HCT116 (cell line): ENCODE measurements at regions not wholly inside any gene's neighbourhood (a gene's known extent, or its start where the extent isn't known, plus 50 kb on each side); places are given as distances from the start of the nearest gene placed in this dataset.

ENCODE experiments used
- ATAC-seq: fragments of 200-7000 bp; cut with Tn5 transposase; 2 replicates; pipeline ENCODE4 v1.9.1; 2020; ENCODE audit warnings: mild to moderate bottlenecking, moderate library complexity
- BruUV-seq: library from RNA; stranded (reverse); fragments of 400-500 nt; replicated peaks from 2 replicates; lab custom pipeline; 2021; lab: Mats Ljungman, UMichigan
- CTCF ChIA-PET: fragments of 300-600 bp; sonication (Branson Sonifier 250); formaldehyde crosslinking; loops from one replicate; lab custom pipeline; 2021; ENCODE audit warnings: antibody characterized with exemption; lab: Charles Lee
- POLR2A ChIA-PET: fragments of 300-600, 350-600 bp; sonication (Branson Sonifier 250); formaldehyde crosslinking; loops from one replicate; lab custom pipeline; 2021; ENCODE audit warnings: antibody characterized with exemption; lab: Charles Lee
- RAD21 ChIA-PET, 2 experiments: fragments of 300-600 bp; sonication (Branson Sonifier 250); formaldehyde crosslinking; loops; one replicate each; lab custom pipeline; 2023; ENCODE audit warnings: low total read pairs in 2 of 2; ENCODE audit not compliant: uncharacterized antibody in 2 of 2, unreplicated experiment in 2 of 2, low non-redundant PET in 1 of 2; lab: Charles Lee
- DNase-seq: peaks from one replicate; pipeline ENCODE4 v3.0.0-alpha.2; 2010; ENCODE audit warnings: low read depth, low spot score
- H2AFZ ChIP-seq: fragments of 200-600 bp; shearing (Covaris generic), sonication (generic); 2 replicates; pipeline ENCODE4 v1.6.1; 2017; ENCODE audit warnings: low read depth, mixed run types, mixed read lengths, antibody characterized with exemption, low read length; ENCODE audit not compliant: poor library complexity, severe bottlenecking
- H3K27ac ChIP-seq: 2 replicates; pipeline ENCODE4 v1.5.1; 2012; ENCODE audit warnings: low read depth, low read length
- H3K27me3 ChIP-seq: fragments of 200-600 bp; sonication (generic); 2 replicates; pipeline ENCODE4 v1.6.1; 2016; ENCODE audit warnings: mixed run types, low read length, mixed read lengths; ENCODE audit not compliant: insufficient read depth
- H3K36me3 ChIP-seq, 2 experiments: fragments of 200-500 bp in 1 of 2; fragments of 200-600 bp in 1 of 2; sonication (Bioruptor generic) in 1 of 2; sonication (generic) in 1 of 2; 2 replicates each; pipeline versions ENCODE4 v1.5.1 to v1.6.1; 2014 to 2016; ENCODE audit warnings: low read length in 2 of 2, inconsistent platforms in 1 of 2, mixed read lengths in 1 of 2, mixed run types in 1 of 2; ENCODE audit not compliant: insufficient read depth in 2 of 2, control insufficient read depth in 1 of 2
- H3K4me1 ChIP-seq, 2 experiments: fragments of 200-600 bp in 1 of 2; sonication (generic) in 1 of 2; 2 replicates each; pipeline versions ENCODE4 v1.5.1 to v1.6.1; 2012 to 2017; ENCODE audit warnings: low read length in 2 of 2, inconsistent platforms in 1 of 2, mild to moderate bottlenecking in 1 of 2, mixed read lengths in 1 of 2, mixed run types in 1 of 2, moderate library complexity in 1 of 2; ENCODE audit not compliant: insufficient read depth in 2 of 2, control insufficient read depth in 1 of 2
- H3K4me2 ChIP-seq: fragments of 200-600 bp; sonication (generic); 2 replicates; pipeline ENCODE4 v1.6.1; 2017; ENCODE audit warnings: mixed run types, low read length, mixed read lengths
- H3K4me3 ChIP-seq, 2 experiments: fragments of 200-600 bp in 1 of 2; sonication (generic) in 1 of 2; replicated peaks in 1 of 2; 2 replicates each; pipeline ENCODE4 v1.5.1; 2011 to 2016; ENCODE audit warnings: low read length in 2 of 2, control low read depth in 1 of 2, low read depth in 1 of 2, mild to moderate bottlenecking in 1 of 2, mixed read lengths in 1 of 2, mixed run types in 1 of 2
- H3K79me2 ChIP-seq: fragments of 200-600 bp; sonication (generic); 2 replicates; pipeline ENCODE4 v1.6.1; 2017; ENCODE audit warnings: mild to moderate bottlenecking, mixed run types, low read length, moderate library complexity, mixed read lengths; ENCODE audit not compliant: insufficient read depth
- H3K9ac ChIP-seq: fragments of 200-600 bp; sonication (generic); 2 replicates; pipeline ENCODE4 v1.6.1; 2016; ENCODE audit warnings: low read length, mixed read lengths
- H3K9me2 ChIP-seq: fragments of 200-600 bp; sonication (generic), shearing (Covaris generic); 2 replicates; pipeline ENCODE4 v1.6.1; 2017; ENCODE audit warnings: mixed run types, mild to moderate bottlenecking, moderate library complexity; ENCODE audit not compliant: insufficient read depth
- H3K9me3 ChIP-seq, 2 experiments: fragments of 200-500 bp in 1 of 2; fragments of 200-600 bp in 1 of 2; sonication (Bioruptor generic) in 1 of 2; sonication (generic) in 1 of 2; 2 replicates each; pipeline ENCODE4 v1.6.1; 2014 to 2017; ENCODE audit warnings: low read length in 2 of 2, mixed read lengths in 2 of 2, inconsistent platforms in 1 of 2, low read depth in 1 of 2, mild to moderate bottlenecking in 1 of 2, mixed run types in 1 of 2, moderate library complexity in 1 of 2; ENCODE audit not compliant: control insufficient read depth in 1 of 2, insufficient read depth in 1 of 2
- H4K20me1 ChIP-seq: fragments of 200-600 bp; sonication (generic), shearing (Covaris generic); 2 replicates; pipeline ENCODE4 v1.6.1; 2017; ENCODE audit warnings: mixed run types, mild to moderate bottlenecking, moderate library complexity; ENCODE audit not compliant: insufficient read depth
- CEBPB ChIP-seq: IDR thresholded peaks from 2 replicates; pipeline ENCODE4 v1.6.1; 2012; ENCODE audit warnings: low read depth
- EGR1 ChIP-seq: IDR thresholded peaks from 2 replicates; pipeline ENCODE4 v1.6.1; 2012; ENCODE audit warnings: low read depth
- ELF1 ChIP-seq: IDR thresholded peaks from 2 replicates; pipeline ENCODE4 v1.6.1; 2012; ENCODE audit warnings: low read depth, borderline replicate concordance
- REST ChIP-seq: IDR thresholded peaks from 2 replicates; pipeline ENCODE4 v1.6.1; 2012; ENCODE audit warnings: low read depth
- ZFX ChIP-seq: fragments of 450-650 bp; IDR thresholded peaks from 2 replicates; pipeline ENCODE4 v1.6.1; 2017
- intact Hi-C: fragments of 100-400 bp; cut with micrococcal nuclease; formaldehyde crosslinking; loops from 2 replicates; pipeline ENCODE4 v1.10.0; 2022
- TF ChIP-seq, protein P1 (sequence below), 3 experiments: fragments of 200-600 bp in 1 of 3; sonication (generic) in 1 of 3; IDR thresholded peaks in 2 of 3; conservative IDR thresholded peaks in 1 of 3; 2 replicates each; pipeline ENCODE4 v1.5.1; 2012 to 2017; ENCODE audit warnings: low read depth in 2 of 3, low read length in 2 of 3, antibody characterized with exemption in 1 of 3, borderline replicate concordance in 1 of 3, control low read depth in 1 of 3, mild to moderate bottlenecking in 1 of 3, mixed read lengths in 1 of 3, mixed run types in 1 of 3, moderate library complexity in 1 of 3; ENCODE audit not compliant: insufficient read depth in 1 of 3

DNA sequence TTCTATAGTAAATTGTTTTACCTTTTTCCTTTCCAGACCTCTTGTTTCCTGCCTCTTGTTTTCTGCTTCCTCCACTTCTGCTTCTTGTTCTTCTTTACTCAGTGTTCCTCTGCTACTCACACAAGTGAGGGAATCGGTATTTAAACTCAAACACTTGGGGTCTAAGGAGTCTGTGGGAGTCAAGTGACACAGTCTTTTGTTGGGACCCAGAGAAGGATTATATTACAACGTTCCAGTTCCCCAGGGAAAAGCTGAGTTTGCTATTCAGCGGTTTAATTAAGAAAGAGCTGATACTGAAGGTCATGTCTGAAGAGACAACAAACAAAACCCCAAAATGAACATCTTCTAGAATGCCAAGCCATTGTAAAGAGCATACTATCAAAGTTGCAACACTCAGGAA, 107.8 kb upstream of the CITED2 start:
- CTCF ChIA-PET: no interaction called here
- no peaks in the 10 kb centered on the region for H3K79me2 ChIP-seq
- no peaks in the 10 kb centered on the region for H3K4me1 ChIP-seq
- intact Hi-C loops: loop anchor here (1.0 kb wide), 1 partner anchor 11 kb away; no protein-coding TSS in a partner anchor
- no peaks in the 10 kb centered on the region for H3K9me3 ChIP-seq
- H3K36me3 ChIP-seq: no peaks in the 10 kb centered on the region
- no peak overlapping the region for H3K4me3 ChIP-seq
- RAD21 ChIA-PET: no interaction called here
- H3K9me2 ChIP-seq: no peaks in the 10 kb centered on the region
- POLR2A ChIA-PET: no interaction called here
- no peaks in the 10 kb centered on the region for H3K27me3 ChIP-seq
- no peak overlapping the region for H3K27ac ChIP-seq
- TF ChIP-seq EGR1 (no peak), CEBPB (no peak), ZFX (no peak), REST (no peak), ELF1 (no peak)
- TF ChIP-seq, protein P1, sequence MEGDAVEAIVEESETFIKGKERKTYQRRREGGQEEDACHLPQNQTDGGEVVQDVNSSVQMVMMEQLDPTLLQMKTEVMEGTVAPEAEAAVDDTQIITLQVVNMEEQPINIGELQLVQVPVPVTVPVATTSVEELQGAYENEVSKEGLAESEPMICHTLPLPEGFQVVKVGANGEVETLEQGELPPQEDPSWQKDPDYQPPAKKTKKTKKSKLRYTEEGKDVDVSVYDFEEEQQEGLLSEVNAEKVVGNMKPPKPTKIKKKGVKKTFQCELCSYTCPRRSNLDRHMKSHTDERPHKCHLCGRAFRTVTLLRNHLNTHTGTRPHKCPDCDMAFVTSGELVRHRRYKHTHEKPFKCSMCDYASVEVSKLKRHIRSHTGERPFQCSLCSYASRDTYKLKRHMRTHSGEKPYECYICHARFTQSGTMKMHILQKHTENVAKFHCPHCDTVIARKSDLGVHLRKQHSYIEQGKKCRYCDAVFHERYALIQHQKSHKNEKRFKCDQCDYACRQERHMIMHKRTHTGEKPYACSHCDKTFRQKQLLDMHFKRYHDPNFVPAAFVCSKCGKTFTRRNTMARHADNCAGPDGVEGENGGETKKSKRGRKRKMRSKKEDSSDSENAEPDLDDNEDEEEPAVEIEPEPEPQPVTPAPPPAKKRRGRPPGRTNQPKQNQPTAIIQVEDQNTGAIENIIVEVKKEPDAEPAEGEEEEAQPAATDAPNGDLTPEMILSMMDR (IDR thresholded peaks at IDR 0.05 in 2 of 3, conservative IDR thresholded peaks at IDR 0.05 in 1 of 3; ENCODE audit: borderline replicate concordance in 1 of 3, insufficient read depth in 1 of 3, low read depth in 2 of 3, low read length in 2 of 3): no peak
- DNase-seq: no peak
- no peak for ATAC-seq
- H3K9ac ChIP-seq: no peak overlapping the region
- no peak overlapping the region for H2AFZ ChIP-seq
- no peak overlapping the region for H3K4me2 ChIP-seq
- H4K20me1 ChIP-seq: no peaks in the 10 kb centered on the region
- BruUV-seq: no TSS peak
